ENCODE measurements at regions not wholly inside any gene's neighbourhood (a gene's known extent, or its start where the extent isn't known, plus 50 kb on each side); places are given as distances from the start of the nearest gene placed in this dataset.

DNA sequence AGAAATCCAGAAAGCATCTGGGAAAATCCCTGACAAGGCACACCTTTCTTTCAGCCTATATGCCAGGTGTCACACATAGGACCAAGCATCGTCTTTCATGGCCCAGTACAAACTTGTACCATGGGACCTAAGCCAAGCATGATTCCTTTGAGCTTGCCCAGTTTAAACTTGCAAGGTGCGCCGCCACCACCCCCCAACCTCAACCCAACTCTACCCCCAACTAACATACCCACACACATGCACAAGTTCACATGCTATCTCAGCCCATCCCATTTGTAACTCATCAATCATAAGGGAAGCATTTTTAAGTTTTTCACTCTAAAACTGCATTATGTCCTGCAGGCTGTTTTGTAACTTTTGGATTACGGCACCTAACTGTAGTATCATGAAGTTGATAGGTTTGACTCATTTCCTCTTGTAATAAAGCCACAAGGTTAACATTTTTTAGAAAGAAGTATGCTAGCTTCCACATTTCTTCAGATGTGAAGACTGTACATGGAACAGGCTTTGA lies 145.9 kb upstream of the FST start:
- no peak for DNase-seq

DNA sequence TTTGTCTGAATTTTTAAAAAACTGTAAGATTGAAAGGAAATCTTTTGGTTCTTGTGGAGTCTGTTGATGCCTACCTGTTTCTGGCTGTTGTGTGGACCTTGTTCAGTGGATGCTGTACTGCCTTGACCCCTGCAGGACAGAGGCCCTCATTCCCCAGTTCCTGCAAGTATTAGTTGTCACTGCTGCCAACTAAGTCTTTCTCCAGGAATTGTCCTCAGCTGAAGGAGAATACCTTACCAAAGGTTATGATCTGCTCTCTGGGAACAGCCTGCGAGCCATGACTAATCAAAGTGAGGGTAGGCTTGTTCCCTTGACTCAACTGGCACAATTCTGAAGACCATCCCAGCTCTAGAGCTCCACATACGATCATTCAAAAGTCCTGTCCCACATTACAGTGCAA lies 145.3 kb upstream of the FST start:
- DNase-seq, result no peak

DNA sequence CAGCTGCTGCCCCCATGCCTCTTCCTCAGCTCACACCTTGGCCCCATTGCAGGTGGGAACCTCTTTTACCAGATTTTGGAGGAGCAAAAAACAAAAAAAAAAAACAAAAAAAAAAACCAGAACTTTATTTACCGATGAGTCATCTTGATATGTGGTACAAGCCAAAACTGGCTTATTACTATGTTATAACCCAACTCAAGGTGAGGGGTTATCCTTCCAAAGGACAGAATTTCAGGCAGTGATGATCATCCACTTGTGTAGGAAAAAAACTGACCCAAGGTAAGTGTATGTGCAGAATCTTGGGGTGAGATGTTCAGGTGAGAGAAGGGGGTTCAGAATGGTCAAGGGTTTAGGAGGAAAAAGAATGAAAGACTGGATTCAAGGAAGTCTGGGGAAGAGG lies 142.6 kb upstream of the FST start:
- no peak for DNase-seq

DNA sequence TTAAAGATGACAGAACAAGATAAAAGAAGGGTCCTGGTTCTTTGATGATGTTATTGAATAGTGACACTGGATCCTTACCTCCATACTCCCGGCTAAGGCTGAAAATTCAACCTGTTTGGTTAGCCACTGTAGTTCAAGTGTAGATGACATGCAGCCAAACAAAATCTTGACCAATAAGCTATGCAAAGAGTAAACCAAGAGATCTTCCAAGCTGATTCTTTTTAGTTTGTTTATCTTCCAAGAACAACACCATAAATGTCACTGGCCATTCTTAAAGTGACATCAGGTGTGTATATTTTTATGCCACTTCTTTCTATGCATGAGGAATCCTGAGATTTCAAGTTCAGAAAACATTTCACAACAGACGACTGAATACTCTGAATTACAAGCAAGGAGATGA lies 141.5 kb upstream of the FST start:
- no peak for DNase-seq

GRCh38 chr5:53339962-53340540 lies 140.4 kb upstream of the FST start:
- DNase-seq, result no peak

- DNase-seq, result no peak
Observed at GRCh38 chr5:53340956-53341750, 139.3 kb upstream of the FST start.

- DNase-seq, result no peak
Observed at GRCh38 chr5:53342236-53342635, 138.2 kb upstream of the FST start.

DNA sequence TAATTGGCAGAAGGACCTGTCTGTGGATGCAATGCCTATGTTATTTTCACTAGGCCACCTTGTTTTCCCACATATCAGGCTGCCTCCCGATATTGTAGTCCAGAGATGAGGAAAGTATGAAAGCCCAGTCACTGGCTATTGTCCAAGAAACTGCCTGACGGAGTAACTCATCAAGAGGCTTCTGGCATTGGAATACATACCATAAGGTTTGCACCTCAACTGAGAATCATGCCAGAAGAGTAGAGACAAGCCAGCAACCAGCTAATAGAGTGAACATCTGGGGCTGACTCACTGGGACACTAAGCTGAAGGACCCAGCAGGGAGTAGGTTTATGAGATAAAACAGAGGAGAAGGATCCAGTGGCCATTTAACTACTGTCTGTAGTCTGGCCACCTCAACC lies 137.2 kb upstream of the FST start:
- no peak for DNase-seq

DNA sequence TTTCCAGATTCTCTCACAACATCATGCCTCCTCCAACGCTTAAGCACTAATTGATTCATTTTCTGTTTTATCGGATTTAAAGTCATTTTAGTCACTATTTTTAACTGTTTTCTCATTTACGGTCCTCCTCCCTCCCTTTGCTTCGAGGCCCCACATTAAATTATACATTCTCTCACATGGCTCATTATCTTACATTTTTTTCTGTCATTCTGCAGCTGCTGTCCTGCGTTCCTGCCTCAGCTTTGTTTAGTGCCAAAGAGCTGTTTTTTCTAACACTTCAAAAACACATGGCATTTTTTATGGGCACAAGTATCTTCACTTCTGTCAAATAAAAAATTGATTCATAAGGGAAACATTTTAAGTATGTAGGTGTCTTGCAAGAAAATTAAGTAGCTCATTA lies 130.1 kb upstream of the FST start:
- no peak for DNase-seq

- no peak for DNase-seq
Observed at GRCh38 chr5:53350991-53351770, 129.2 kb upstream of the FST start.

DNA sequence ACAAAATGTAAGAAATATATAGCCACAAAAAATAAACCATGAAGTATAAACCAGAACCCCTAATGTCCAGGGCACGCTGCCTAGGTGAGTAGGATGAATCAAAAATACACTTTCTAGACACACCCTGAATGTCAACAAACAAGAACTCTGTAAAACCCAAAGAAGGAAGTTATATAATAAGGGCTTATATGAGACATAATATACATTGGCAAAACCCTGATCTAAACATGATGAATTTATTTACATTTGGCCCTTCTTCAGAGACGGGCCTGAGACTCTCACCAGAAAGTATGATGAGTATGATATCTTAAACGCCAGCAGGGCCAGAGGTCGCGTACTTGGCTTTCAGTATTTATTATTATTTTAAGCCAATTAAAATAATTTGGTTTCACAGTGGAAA lies 125.1 kb upstream of the FST start:
- no peak for DNase-seq

DNA sequence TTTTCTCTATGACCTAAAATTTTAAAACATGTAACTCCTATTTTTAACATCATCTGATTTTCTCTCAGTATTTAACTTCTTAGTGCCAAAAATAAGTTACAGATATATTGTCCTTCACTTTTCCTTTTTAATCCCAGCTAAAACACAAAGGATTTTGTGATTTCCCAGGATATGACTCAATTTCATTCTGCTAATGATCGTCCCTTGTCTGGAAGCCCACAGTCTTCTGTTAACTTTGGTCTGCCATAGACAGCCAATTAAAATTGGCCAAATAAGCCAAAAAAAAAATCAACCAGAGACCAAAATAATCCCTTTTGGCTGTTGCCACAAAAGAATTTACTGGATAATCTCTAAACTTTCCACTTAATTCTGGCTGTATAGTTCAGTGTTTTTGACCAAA lies 124.5 kb upstream of the FST start:
- DNase-seq, result no peak

GRCh38 chr5:53357439-53357838 lies 123.0 kb upstream of the FST start:
- no peak for DNase-seq

GRCh38 chr5:53358794-53359193 lies 121.6 kb upstream of the FST start:
- DNase-seq, result no peak

DNA sequence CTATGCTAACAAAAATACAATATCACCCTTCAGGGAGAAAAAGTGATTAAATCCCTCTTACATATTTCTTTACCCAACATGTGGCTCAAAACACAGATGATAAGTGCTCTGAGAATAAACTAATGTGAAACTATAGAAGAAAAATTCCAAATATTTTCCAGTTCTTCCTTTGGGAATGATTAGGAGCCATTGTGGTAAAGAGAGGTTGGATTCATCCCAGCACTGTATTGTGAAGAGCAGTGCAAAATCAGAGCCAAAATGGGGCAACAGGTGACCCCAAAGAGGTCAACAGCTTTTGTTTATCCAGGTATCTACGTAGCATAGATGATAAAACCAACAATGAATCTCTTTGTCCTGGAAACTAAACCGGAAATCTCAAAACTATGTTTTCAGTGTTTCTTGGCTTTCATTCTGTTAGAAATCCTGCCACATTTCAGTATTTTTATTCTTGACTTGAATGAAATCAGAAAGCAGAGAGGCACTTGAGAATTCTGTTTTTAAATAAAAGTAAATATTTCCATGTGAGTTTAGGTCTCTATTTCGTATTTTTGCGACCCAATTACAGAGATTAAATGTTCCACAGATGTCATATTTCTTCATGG lies 120.4 kb upstream of the FST start:
- no peak for DNase-seq

- no peak for DNase-seq
Observed at GRCh38 chr5:53360811-53361210, 119.6 kb upstream of the FST start.

DNA sequence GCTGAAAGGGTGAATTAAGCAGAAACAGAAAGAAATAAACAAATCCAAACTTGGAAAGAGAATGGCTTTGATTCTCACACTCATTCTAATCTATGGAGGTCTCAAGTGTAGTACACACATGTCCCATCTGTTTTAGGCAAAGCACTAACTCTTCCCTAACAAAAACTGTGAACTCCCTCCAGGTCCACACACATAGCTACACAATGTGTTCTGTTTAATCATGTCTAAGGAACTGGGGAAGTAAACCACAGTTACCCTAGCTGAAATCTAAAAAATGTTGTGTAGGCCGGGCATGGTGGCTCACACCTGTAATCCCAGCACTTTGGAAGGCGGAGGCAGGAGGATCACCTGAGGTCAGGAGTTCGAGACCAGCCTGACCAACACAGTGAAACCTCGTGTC lies 118.7 kb upstream of the FST start:
- DNase-seq, result no peak

DNA sequence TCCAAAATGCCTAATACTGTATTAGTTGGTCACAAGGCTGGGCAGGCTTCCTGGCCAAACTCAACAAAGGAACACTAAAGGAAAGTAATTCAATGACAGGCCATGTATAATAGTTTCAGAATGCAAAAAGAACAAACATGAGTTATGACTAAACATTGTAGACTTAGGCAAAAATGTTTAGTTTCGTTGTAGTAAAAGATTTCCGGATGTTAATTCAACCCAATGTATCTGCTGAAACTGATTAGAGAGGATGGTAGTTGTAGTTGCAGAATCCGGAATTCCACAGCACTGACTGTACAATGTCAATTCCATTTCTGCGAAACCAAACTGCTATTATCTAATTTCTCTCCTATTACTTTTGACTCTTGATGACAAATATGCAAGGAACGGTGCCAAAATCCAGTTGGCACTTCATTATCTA lies 117.9 kb upstream of the FST start:
- DNase-seq, result no peak

DNA sequence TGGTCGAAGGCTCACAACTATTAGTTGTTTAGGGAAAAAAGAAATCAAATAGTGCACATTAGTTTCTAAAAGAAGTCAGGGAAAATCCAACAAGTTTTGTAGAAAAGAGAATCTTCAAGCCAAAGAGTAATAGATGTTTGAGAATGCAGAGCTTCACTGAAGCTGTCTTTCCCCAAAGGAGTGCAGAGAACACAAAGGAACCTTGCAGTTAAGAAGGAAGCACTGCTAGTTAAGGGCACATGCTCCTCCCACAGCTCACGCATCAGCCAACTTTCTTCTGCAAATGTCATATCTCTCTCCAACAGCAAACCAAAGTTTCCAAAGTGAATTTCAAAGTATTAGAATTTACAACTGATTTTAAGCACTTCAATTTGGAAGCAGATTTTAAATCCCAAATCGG lies 116.4 kb upstream of the FST start:
- DNase-seq, result no peak

GRCh38 chr5:53366245-53366644 lies 114.2 kb upstream of the FST start:
- DNase-seq, result no peak

- no peak for DNase-seq
Observed at GRCh38 chr5:53367727-53368126, 112.7 kb upstream of the FST start.

DNA sequence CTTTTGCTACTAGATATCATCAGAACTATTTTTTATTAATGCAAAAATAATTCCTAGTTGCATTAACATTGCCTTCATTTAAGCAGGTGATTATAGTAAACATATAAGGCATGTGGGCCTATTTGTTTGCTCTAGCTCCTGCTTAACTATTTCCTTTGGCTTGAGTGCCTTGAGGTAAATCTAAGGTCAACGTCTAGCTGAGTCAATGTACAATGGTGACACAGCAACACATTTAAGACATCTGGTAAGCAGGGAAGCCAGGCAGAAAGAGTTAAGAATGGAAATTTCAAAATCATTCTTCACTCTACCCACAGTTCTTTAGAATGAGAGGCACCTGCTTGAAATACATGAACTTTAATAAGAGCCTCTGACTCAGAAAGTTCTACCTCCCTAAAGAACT lies 111.9 kb upstream of the FST start:
- DNase-seq, result no peak

GRCh38 chr5:53368966-53369605 lies 111.3 kb upstream of the FST start:
- DNase-seq, result no peak

All from NCI-H2171 treated with DMSO at 0.1 percent for 48 hours (cell line).